MG63 (cell line): ENCODE measurements at regions not wholly inside any gene's neighbourhood (a gene's known extent, or its start where the extent isn't known, plus 50 kb on each side); places are given as distances from the start of the nearest gene placed in this dataset.

Experiments
- DNase-seq: peaks from one replicate; pipeline ENCODE4 v3.0.0-alpha.2; 2020
- H3K27me3 ChIP-seq: fragments of 250-450 bp; sonication (Bioruptor Pico); 2 replicates; pipeline ENCODE4 v1.5.1; 2020; ENCODE audit warnings: mild to moderate bottlenecking, moderate library complexity
- H3K36me3 ChIP-seq: fragments of 250-450 bp; sonication (Bioruptor Pico); 2 replicates; pipeline ENCODE4 v1.5.1; 2020; ENCODE audit warnings: mild to moderate bottlenecking, moderate library complexity
- H3K4me3 ChIP-seq: fragments of 250-450 bp; sonication (Bioruptor Pico); 2 replicates; pipeline ENCODE4 v1.5.1; 2020; ENCODE audit warnings: mild to moderate bottlenecking, moderate library complexity
- H3K9me3 ChIP-seq: fragments of 250-450 bp; sonication (Bioruptor Pico); 2 replicates; pipeline ENCODE4 v1.5.1; 2020; ENCODE audit warnings: mild to moderate bottlenecking, moderate library complexity

DNA sequence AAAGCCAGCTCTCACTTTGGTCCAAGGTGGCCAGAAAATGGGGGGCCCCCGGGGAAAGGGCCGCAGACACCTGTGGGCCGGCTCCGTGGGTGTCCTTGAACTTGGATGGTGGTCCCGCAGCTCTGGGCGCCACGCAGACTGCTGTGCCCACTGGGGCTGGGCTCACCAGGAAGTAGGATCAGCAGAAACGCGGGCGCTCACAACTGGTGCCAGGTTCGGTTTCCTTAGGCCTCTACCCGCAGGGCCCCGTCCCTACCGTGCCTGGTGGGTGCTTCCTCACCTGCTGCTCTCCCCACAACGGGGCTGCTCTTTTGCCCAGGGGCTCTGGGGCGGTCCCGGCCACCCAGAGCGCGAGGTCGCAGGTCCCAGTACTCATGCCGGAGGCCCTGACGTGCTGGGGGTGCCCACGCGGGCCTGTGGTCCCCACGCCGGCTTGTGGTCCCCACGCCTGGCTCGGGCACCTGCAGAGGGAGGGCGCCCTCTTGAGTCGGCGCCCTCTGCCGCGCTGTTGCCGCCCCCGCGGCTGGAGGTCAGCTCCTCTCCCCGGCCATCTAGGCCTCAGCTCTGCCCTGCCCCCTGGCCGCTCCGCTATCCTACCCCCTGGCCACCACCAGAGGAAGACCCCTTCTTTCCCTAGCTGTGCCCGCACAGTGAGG is 1303.6 kb downstream of the UQCRFS1 start:
- DNase-seq, result no peak
- H3K9me3 ChIP-seq, result no peaks in the 10 kb centered on the region
- H3K27me3 ChIP-seq, result no peaks in the 10 kb centered on the region
- H3K36me3 ChIP-seq, result no peaks in the 10 kb centered on the region
- H3K4me3 ChIP-seq, result no peak overlapping the region

DNA sequence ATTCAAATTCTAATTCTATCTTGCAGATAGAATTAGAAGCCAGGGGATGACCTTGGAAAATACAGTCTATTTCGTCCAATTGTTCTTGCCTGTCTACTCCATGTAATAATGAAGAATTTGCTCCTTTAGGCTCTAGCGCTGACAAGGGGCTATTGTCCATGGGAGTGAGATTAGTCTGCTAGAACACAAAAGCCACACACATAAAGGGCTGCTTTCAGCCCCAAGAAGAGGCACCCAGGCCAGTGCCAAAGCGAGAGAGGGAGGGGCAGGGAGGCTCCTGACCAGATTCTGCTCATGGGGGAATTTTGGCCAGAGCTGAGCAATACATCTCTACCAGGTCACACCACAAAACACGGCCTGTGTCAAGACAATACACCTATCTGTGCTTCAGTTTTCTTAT is 1306.9 kb downstream of the UQCRFS1 start:
- no peaks in the 10 kb centered on the region for H3K36me3 ChIP-seq
- no peak for DNase-seq
- no peaks in the 10 kb centered on the region for H3K9me3 ChIP-seq
- no peak overlapping the region for H3K4me3 ChIP-seq
- H3K27me3 ChIP-seq, result no peaks in the 10 kb centered on the region

- Histone ChIP-seq H3K27me3 (no peaks in the 10 kb centered on the region; the same call in 1 of the 2 replicates), H3K9me3 (no peaks in the 10 kb centered on the region), H3K36me3 (no peaks in the 10 kb centered on the region)
These were observed 1307.9 kb downstream of the UQCRFS1 start for GRCh38 chr19:27905074-27905473.

GRCh38 chr19:27901078-27901477 is 1311.9 kb downstream of the UQCRFS1 start:
- Histone ChIP-seq H3K9me3 (no peaks in the 10 kb centered on the region), H3K4me3 (no peak overlapping the region), H3K36me3 (no peaks in the 10 kb centered on the region), H3K27me3 (no peaks in the 10 kb centered on the region; the same call in 1 of the 2 replicates)
- DNase-seq, result no peak

More at GRCh38 chr19:27905074-27905473, 1307.9 kb downstream of the UQCRFS1 start:
- H3K4me3 ChIP-seq, result no peak overlapping the region
- DNase-seq, result no peak

DNA sequence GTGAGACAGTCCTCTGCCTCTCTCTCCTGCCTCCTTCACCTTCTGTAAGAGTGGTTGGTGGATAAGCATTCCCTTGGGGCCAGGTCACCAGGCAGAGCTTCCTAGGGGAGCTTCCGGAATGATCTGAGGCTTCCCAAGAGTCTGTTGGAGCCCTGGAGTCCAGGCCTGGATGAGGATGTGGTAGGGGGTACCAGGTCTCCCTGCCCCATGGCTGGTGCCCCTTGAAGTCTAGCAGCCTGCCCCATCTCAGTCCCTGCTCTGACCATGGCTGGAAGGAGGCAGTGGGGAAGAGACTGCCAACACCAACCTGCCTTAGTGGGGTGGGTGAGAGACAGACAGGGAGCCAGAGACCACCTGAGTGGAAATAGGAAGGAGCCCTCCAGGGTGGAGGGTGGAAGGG is 1316.9 kb downstream of the UQCRFS1 start:
- H3K27me3 ChIP-seq, result no peaks in the 10 kb centered on the region; the same call in 1 of the 2 replicates
- H3K9me3 ChIP-seq, result no peaks in the 10 kb centered on the region
- no peak overlapping the region for H3K4me3 ChIP-seq
- H3K36me3 ChIP-seq, result no peaks in the 10 kb centered on the region
- DNase-seq, result no peak

DNA sequence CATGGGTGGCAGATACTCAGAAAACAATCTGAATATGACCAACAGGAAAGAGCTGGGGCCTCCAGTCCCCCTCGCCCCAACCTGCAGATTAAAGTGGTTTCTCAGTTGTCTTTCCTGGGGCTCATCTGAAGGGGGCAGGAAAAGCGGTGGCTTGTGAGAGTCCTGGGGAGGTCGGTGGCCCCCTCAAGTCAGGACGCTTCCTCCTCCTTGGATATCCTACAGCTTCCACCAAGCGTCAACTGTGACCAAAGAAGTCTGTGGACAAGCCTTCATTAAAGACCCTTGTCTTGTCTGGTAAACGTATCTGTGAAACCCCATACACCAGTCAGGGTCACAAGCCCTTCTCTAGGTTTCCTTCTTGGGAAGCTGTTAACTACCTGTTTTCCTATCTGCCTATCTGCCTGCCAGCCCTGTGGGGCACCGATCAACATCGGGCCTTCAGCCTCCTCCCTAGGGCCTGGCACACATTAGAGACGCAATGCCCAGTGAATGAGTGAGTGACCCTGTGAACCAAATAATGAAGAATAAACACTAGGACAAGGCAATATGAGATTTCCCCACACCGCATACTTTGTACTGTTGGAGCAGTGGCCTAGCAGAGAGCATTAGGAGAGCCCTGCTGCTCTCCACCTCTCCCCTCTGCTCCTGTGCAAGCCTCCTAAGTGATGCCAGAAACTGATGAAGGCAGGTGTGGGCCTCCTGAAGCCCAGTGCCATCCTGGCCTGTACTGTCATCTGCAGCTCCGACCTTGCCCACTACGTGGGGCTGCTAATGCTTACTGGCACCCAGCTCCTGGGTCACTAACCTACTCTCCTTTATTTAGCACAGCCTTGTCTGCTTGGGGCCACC is 1317.8 kb downstream of the UQCRFS1 start:
- DNase-seq, result no peak
- Histone ChIP-seq H3K36me3 (no peaks in the 10 kb centered on the region), H3K4me3 (no peak overlapping the region), H3K9me3 (no peaks in the 10 kb centered on the region), H3K27me3 (no peaks in the 10 kb centered on the region)

- no peaks in the 10 kb centered on the region for H3K9me3 ChIP-seq
- DNase-seq, result no peak
- H3K27me3 ChIP-seq, result no peaks in the 10 kb centered on the region
- H3K36me3 ChIP-seq, result no peaks in the 10 kb centered on the region
- no peak overlapping the region for H3K4me3 ChIP-seq
These were observed 1320.5 kb downstream of the UQCRFS1 start for GRCh38 chr19:27892500-27892899.

- H3K4me3 ChIP-seq, result no peak overlapping the region
- no peaks in the 10 kb centered on the region for H3K36me3 ChIP-seq
- no peaks in the 10 kb centered on the region for H3K27me3 ChIP-seq
- no peaks in the 10 kb centered on the region for H3K9me3 ChIP-seq
- no peak for DNase-seq
These were observed 1321.5 kb downstream of the UQCRFS1 start for GRCh38 chr19:27891411-27891810.

DNA sequence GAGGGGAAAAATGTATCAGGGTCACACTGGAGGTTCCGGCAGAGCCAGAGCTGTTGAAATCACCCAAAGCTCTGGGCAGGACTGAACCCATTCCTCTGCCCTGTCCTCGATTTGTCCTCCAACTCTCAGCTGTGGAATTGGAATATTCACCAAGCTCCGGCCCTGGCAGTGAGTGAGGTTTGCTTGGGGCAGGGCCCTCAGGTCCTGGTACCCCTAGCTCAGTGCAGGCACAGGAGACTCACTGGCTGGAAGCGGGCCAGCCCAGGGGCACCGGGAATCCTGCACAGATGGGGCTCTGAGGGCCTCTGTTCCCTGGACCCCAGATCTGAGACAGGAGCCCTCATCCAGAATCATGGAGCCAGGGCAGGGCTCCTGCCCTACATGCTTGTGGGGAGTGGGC is 1322.3 kb downstream of the UQCRFS1 start:
- Histone ChIP-seq H3K27me3 (no peaks in the 10 kb centered on the region), H3K9me3 (no peaks in the 10 kb centered on the region), H3K4me3 (no peak overlapping the region), H3K36me3 (no peaks in the 10 kb centered on the region)
- DNase-seq, result no peak

- no peaks in the 10 kb centered on the region for H3K36me3 ChIP-seq
- no peak overlapping the region for H3K4me3 ChIP-seq
- no peak for DNase-seq
- no peaks in the 10 kb centered on the region for H3K9me3 ChIP-seq
- no peaks in the 10 kb centered on the region for H3K27me3 ChIP-seq
These were observed 1322.7 kb downstream of the UQCRFS1 start for GRCh38 chr19:27890206-27890605.

GRCh38 chr19:27889156-27889555 is 1323.8 kb downstream of the UQCRFS1 start:
- no peaks in the 10 kb centered on the region for H3K27me3 ChIP-seq
- H3K4me3 ChIP-seq, result no peak overlapping the region
- no peaks in the 10 kb centered on the region for H3K9me3 ChIP-seq
- DNase-seq, result no peak
- H3K36me3 ChIP-seq, result no peaks in the 10 kb centered on the region

GRCh38 chr19:27887946-27888345 is 1325.0 kb downstream of the UQCRFS1 start:
- Histone ChIP-seq H3K9me3 (no peaks in the 10 kb centered on the region), H3K27me3 (no peaks in the 10 kb centered on the region), H3K4me3 (no peak overlapping the region), H3K36me3 (no peaks in the 10 kb centered on the region)
- no peak for DNase-seq

DNA sequence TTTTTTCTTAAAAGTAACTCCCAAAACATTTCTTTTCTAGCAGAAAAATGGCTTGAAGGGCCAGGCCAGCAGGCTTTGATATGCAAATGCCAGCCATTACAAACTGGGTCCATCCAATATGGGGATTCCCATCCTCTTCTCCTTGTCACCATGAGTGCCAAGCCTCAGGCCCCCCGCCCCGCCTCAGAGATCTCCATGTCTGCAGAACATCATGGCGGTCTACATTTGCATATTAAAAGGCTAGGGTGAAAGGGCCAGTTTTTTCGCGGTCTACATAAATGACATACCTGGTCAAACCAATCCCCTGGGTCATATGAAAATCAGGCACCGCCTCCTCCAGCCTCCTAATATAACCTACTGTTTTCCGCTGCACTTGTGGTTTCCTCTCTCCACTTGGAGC is 1327.6 kb downstream of the UQCRFS1 start:
- DNase-seq, result no peak
- Histone ChIP-seq H3K36me3 (no peaks in the 10 kb centered on the region), H3K4me3 (no peak overlapping the region), H3K9me3 (no peaks in the 10 kb centered on the region), H3K27me3 (no peaks in the 10 kb centered on the region)

GRCh38 chr19:27884376-27884775 is 1328.6 kb downstream of the UQCRFS1 start:
- Histone ChIP-seq H3K36me3 (no peaks in the 10 kb centered on the region), H3K27me3 (no peaks in the 10 kb centered on the region), H3K9me3 (no peaks in the 10 kb centered on the region), H3K4me3 (no peak overlapping the region)
- DNase-seq, result no peak

DNA sequence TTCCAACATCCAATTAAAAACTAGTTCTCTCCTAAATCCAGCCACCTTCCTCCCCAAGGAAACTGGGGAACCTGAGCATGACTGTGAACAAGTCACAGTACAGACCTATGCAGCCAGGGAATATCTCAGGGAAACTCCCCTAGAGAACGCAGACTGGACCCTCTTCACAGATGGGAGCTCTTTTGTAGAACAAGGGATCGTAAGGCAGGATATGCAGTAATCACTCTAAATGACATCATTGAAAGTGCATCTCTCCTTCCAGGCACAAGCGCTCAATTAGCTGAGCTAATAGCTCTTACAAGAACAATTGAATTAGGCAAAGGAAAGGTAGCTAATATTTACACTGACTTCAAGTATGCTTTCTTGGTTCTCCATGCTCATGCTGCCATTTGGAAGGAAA is 1331.7 kb downstream of the UQCRFS1 start:
- no peak for DNase-seq
- Histone ChIP-seq H3K27me3 (no peaks in the 10 kb centered on the region), H3K36me3 (no peaks in the 10 kb centered on the region), H3K9me3 (no peaks in the 10 kb centered on the region), H3K4me3 (no peak overlapping the region)

GRCh38 chr19:27876976-27877512 is 1335.9 kb downstream of the UQCRFS1 start:
- Histone ChIP-seq H3K4me3 (no peak overlapping the region), H3K36me3 (no peaks in the 10 kb centered on the region), H3K9me3 (no peaks in the 10 kb centered on the region; the same call in 1 of the 2 replicates), H3K27me3 (no peaks in the 10 kb centered on the region)
- DNase-seq, result no peak

DNA sequence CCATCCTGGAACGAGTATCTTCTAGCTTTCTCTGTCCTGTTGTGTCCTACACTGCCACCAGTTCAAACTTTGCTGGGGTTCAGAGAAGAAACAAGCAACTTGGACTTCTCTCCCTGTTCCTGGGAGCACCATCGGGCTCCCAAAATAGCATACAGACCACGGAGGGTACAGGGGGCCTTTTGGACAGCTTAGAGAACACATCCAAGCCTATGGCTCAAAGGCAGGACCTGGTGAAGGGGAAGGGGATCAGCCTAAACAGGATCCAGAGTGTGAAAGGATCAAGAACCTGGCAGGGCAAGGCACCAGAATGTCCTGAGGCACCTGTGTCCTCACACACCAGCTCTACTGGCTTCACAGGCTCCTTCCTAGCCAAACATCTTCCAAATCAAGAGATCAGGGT is 1336.5 kb downstream of the UQCRFS1 start:
- DNase-seq, result no peak
- no peak overlapping the region for H3K4me3 ChIP-seq
- H3K27me3 ChIP-seq, result no peaks in the 10 kb centered on the region
- H3K36me3 ChIP-seq, result no peaks in the 10 kb centered on the region
- H3K9me3 ChIP-seq, result no peaks in the 10 kb centered on the region; the same call in 1 of the 2 replicates
